Activated gamma-delta T cell (primary cell): ENCODE measurements at regions not wholly inside any gene's neighbourhood (a gene's known extent, or its start where the extent isn't known, plus 50 kb on each side); places are given as distances from the start of the nearest gene placed in this dataset.

ENCODE experiments used
- DNase-seq: peaks from one replicate; lab custom pipeline; 2025; lab: John Stamatoyannopoulos, UW

- no peak for DNase-seq
Measured at GRCh38 chr2:80863147-80863714, 558.7 kb upstream of the LRRTM1 start.

GRCh38 chr2:80858965-80859364 is 554.4 kb upstream of the LRRTM1 start:
- DNase-seq = no peak

GRCh38 chr2:80856227-80856626 is 551.7 kb upstream of the LRRTM1 start:
- no peak for DNase-seq

- DNase-seq = no peak
Measured at GRCh38 chr2:80854831-80855230, 550.3 kb upstream of the LRRTM1 start.

GRCh38 chr2:80852808-80853139 is 548.2 kb upstream of the LRRTM1 start:
- DNase-seq = no peak

- no peak for DNase-seq
Measured at GRCh38 chr2:80852079-80852807, 547.7 kb upstream of the LRRTM1 start.

- DNase-seq = no peak
Measured at GRCh38 chr2:80830891-80831290, 526.3 kb upstream of the LRRTM1 start.

- DNase-seq = no peak
Measured at GRCh38 chr2:80822999-80823398, 518.4 kb upstream of the LRRTM1 start.

- no peak for DNase-seq
Measured at GRCh38 chr2:80815259-80815658, 510.7 kb upstream of the LRRTM1 start.

GRCh38 chr2:80786584-80786983 is 482.0 kb upstream of the LRRTM1 start:
- DNase-seq = no peak

- DNase-seq = no peak
Measured at GRCh38 chr2:80778704-80779103, 474.2 kb upstream of the LRRTM1 start.

GRCh38 chr2:80748592-80748991 is 444.0 kb upstream of the LRRTM1 start:
- DNase-seq = no peak

- no peak for DNase-seq
Measured at GRCh38 chr2:80737047-80737446, 432.5 kb upstream of the LRRTM1 start.

GRCh38 chr2:80725001-80725400 is 420.4 kb upstream of the LRRTM1 start:
- DNase-seq = no peak

GRCh38 chr2:80722803-80723202 is 418.3 kb upstream of the LRRTM1 start:
- no peak for DNase-seq

GRCh38 chr2:80719607-80720006 is 415.1 kb upstream of the LRRTM1 start:
- DNase-seq = no peak

GRCh38 chr2:80715433-80715832 is 410.9 kb upstream of the LRRTM1 start:
- no peak for DNase-seq

GRCh38 chr2:80711915-80712314 is 407.4 kb upstream of the LRRTM1 start:
- no peak for DNase-seq

- no peak for DNase-seq
Measured at GRCh38 chr2:80706951-80707350, 402.4 kb upstream of the LRRTM1 start.

GRCh38 chr2:80706541-80706940 is 402.0 kb upstream of the LRRTM1 start:
- no peak for DNase-seq

- DNase-seq = no peak
Measured at GRCh38 chr2:80703532-80703931, 399.0 kb upstream of the LRRTM1 start.

GRCh38 chr2:80700961-80701360 is 396.4 kb upstream of the LRRTM1 start:
- no peak for DNase-seq
